Activated CD4-positive, alpha-beta T cell treated with anti-CD3 and anti-CD28 coated beads, Interleukin-2, Interleukin-6, amounts not matched to agents 100 ng/mL and 50 ng/mL, durations not matched to agents 16 hours and 8 hours (primary cell): ENCODE measurements at regions not wholly inside any gene's neighbourhood (a gene's known extent, or its start where the extent isn't known, plus 50 kb on each side); places are given as distances from the start of the nearest gene placed in this dataset.

Experiments
- DNase-seq: peaks from one replicate; pipeline ENCODE4 v3.0.0-alpha.2; 2020

GRCh38 chr5:22970956-22971618 is 117.9 kb upstream of the CDH12 start:
- DNase-seq: no peak

- no peak for DNase-seq
Observed at GRCh38 chr5:22970491-22970890, 117.3 kb upstream of the CDH12 start.

- DNase-seq: no peak
Observed at GRCh38 chr5:22968386-22968785, 115.2 kb upstream of the CDH12 start.

GRCh38 chr5:22965960-22966359 is 112.8 kb upstream of the CDH12 start:
- no peak for DNase-seq

GRCh38 chr5:22964632-22965031 is 111.5 kb upstream of the CDH12 start:
- DNase-seq: no peak

- no peak for DNase-seq
Observed at GRCh38 chr5:22958462-22959262, 105.5 kb upstream of the CDH12 start.

GRCh38 chr5:22947921-22948320 is 94.8 kb upstream of the CDH12 start:
- DNase-seq: no peak

- DNase-seq: no peak
Observed at GRCh38 chr5:22938362-22938761, 85.2 kb upstream of the CDH12 start.

GRCh38 chr5:22928821-22929482 is 75.8 kb upstream of the CDH12 start:
- no peak for DNase-seq

- no peak for DNase-seq
Observed at GRCh38 chr5:22926574-22926973, 73.4 kb upstream of the CDH12 start.

- DNase-seq: no peak
Observed at GRCh38 chr5:22918511-22918910, 65.4 kb upstream of the CDH12 start.

GRCh38 chr5:22916393-22916792 is 63.2 kb upstream of the CDH12 start:
- DNase-seq: no peak

- no peak for DNase-seq
Observed at GRCh38 chr5:22911019-22911418, 57.9 kb upstream of the CDH12 start.

GRCh38 chr5:22910523-22910922 is 57.4 kb upstream of the CDH12 start:
- no peak for DNase-seq

GRCh38 chr5:22908586-22908985 is 55.4 kb upstream of the CDH12 start:
- DNase-seq: no peak

GRCh38 chr5:22908129-22908528 is 55.0 kb upstream of the CDH12 start:
- no peak for DNase-seq
